NCI-H1436 (cell line): ENCODE measurements at regions not wholly inside any gene's neighbourhood (a gene's known extent, or its start where the extent isn't known, plus 50 kb on each side); places are given as distances from the start of the nearest gene placed in this dataset.

Source experiments
- DNase-seq: peaks from one replicate; lab custom pipeline; 2025; lab: John Stamatoyannopoulos, UW

DNA sequence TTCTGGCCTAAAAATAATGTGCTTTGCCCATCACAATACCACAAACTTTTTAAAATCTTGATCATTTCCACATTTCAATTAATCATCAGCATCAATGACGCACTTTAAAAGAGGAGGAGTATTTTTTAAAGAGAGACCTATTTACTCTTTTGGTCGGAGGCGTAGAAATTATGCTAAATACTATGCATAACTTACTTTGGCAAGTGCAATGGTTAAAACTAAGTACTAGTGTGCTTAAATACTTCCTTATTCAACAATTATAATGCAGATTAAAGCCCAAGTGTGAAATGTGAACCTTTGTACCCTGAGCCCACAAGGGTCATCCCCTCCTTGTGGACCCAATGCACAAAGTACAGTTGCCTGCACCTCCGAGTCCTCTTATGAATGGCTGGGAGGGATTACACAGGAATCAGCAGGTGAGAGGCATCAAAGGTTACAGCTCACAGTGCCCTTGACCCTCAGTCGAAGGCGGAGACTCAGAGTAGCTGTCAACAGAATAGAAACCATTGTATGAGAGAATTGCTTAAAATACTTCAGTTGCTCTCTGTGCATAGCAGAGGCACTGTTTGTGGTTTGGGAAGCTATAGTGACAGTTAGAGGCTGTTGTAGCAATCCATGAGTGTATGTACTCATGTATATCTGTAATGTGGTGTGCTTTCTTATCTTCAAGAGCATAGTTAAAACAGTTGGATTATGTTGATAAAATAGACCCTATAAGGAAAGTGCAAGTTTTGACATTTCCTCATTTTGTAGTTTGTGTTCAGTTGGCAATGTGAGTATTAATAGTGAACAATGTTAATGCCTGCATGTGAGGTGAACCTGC lies 151.7 kb upstream of the ITGA4 start:
- no peak for DNase-seq

DNA sequence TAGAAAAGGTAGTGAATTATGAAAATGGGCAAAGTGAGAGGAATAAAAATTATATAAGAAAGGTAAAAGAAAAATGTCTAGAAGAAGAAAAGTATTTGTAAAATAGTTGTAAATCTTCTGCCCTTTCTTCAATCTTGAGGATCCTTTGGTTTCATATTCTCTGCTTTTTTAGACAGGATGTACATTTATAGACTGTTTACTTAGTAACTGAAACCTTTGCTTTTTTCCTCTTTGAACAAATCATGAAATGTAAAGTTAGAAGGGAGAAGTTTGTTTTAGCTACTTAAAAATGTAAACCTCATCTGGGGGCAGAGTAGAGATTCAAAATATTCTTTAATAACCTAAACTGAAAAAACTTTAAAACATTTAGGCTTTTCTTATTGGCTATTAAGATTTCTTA lies 150.4 kb upstream of the ITGA4 start:
- no peak for DNase-seq

DNA sequence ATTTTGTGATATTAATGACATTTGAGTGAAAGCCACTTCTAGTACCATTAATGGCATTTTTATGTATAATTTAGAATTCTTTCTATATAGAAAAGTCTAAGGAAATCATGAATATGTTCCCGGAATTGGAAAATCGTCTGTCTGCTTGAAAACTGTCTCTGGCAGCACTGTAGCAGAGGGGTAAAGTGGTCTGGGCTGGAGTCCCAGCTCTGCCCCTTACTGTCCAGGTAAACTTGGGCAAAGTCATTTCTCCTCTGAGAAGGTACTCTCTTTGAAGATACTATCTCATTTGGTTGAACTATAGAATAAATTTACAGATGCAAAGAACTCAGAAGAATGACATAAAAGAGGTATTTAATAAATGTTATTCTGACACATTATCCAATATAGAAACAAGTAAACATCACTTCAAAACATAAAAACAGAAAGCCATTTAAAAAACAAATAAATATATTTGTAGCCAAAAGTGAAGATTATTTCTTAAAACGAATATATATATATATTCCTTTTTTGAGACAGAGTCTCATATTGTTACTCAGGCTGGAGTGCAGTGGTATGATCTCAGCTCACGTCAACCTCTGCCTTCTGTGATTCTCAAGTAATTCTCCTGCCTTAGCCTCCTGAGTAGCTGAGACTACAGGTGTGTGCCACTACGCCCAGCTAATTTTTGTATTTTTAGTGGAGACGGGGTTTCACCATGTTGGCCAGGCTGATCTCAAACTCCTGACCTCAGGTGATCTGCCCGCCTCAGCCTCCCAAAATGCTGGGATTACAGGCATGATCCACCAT lies 149.8 kb upstream of the ITGA4 start:
- DNase-seq: no peak

DNA sequence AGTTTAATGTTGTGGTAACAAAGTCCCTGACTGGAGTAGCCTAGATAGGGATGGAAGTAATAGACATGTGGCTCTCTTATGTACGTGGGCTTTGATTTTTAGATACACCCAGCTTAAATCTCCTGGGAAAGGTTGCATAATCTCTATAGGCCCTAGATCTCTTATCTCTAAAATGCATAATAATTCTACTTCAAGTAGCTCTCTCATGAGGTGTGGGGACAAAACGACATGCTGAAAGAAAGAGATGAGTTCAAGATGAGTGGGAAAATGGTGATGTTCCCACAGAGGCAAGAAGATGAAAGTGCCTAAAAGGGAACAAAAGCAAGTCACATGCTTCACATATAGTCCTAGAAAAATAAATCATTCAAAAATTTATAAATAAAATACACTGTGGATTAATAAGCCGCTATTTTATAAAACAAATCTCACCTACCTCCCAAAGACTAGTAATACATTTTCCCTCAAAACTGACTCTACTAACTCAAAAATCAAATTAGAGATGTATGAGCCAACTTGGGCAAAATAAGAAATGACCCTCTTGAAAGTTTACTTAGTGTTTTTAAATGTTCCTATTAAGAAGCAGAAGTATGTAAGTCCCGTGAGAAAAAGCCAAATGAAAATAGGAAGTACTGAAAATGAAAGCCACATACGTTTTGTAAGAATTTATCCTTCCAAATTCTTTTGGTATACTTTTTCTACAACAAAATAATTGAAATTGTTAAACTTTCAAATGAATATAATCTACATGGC lies 148.2 kb upstream of the ITGA4 start:
- no peak for DNase-seq

DNA sequence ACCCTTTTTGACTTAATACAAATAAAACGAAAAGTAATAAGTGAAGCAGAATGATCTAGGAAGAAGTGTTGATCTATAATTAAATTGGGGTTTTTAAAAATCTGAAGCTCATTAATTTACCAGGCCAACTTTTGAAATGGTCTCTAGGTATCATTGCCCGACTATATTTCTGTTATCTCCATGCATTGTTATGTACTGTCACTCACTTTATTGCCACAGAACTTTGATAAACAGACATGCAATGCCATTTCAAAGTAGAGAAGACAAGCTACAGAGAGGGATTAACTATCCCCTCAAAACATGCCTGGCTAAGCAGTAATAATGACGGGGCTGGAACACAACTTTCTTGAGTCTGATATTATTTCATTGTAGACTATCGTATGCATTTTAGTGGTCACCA lies 147.6 kb upstream of the ITGA4 start:
- no peak for DNase-seq

DNA sequence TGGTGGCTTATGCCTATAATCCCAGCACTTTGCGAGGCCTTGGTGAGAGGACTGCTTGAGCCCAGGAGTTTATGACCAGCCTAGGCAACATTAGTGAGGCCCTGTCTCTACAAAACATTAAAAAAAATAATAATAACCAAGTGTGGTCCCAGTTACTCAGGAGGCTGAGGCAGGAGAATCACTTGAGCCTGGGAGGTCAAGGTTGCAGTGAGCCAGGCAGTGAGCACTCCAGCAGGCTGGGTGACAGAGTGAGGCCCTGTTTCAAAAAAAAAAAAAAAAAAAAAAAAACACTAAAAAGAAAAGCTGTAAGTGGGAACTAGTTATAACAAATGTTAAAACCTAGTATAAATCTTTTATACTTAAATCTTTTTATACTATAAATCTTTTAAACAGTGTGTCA lies 146.2 kb upstream of the ITGA4 start:
- no peak for DNase-seq

DNA sequence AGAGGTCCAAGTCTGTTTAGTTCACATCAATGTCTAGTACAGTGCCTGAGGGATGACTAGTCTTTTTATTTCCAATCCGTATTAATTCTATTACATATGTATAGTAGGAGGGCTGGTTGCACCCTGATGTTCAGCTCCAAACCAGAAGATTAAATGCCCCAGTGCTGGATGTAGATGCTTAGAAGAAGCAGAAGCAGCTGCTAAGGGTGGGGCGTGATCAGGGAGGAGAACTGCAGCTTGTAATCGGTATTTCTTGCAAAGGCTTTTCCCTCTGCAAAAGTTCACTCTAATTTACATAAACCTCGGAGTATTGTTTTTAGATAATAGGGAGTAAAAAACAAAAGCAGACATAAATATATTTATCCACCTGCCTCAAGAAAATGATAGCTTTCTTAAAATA lies 145.3 kb upstream of the ITGA4 start:
- DNase-seq: no peak

DNA sequence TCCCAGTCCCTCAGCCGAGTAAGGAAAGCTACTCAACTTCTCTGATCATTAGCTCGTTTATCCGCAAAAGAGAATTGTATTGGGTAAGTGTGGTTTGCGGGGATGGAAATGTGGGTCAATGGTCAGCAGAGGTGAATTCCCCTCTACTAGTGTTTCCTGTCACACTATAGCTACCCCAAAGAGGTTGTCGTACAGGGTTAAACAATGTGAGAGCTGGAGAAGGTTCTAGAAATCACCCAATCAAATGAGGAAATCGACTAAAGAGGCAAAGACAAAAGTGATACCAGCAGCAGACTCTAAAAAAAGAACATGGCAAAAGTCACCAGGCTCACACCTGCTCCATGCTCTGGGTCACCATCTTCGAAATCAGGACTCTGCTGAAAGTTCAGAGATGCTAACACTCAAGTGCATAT lies 144.7 kb upstream of the ITGA4 start:
- DNase-seq: no peak

DNA sequence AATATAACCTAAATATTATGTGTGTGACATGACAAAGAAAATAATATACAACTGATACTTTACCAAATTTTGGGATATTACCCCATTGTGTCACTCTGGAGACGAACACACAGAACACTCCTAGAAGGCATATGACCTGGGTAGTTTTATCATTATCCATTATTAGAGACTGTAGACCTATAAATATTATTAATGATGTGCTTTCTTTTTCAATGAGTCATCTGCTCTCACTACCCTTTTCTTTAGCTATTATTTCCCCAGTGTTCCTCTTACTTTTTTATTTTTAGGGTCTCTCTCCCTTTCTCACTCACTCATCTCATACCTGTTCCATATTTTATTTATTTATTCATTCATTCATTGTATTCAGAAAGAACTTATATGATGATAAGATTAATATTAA lies 143.3 kb upstream of the ITGA4 start:
- no peak for DNase-seq

DNA sequence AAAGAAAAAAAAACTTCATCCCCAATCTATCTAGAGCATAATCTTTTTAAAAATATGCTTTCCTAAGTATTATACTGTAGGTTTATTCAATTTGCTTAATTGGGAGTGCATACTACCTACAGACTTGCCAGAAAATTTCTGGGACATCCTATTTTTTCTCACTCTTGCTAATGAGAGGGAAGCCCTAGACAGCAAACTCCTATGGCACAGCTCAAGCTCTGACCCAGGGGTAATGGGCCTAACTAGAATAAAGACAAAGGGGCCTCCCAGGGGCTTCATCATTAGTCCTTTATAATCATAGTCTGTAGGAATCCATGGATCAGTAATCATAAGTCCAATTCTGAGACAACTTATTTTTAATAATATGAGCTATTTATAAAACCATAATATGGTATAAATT lies 142.6 kb upstream of the ITGA4 start:
- no peak for DNase-seq

DNA sequence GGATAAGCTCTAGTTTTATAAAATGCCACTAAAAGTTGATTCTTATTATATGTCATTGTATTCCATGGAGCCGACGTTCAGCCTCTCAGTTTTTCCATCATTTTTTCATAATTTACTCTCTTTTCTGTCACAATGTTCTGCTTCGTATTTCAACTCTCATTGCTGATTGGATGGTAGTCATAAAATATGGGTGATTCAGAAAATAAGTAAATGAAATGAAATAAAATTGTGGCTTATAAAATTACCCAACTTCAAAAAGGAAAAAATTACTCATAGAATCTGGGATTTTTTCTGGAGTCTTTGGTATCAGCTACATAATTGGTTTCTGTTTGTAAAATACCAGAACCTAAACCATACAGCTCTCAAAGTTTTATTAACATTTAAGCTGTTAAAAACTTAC lies 139.7 kb upstream of the ITGA4 start:
- DNase-seq: no peak

DNA sequence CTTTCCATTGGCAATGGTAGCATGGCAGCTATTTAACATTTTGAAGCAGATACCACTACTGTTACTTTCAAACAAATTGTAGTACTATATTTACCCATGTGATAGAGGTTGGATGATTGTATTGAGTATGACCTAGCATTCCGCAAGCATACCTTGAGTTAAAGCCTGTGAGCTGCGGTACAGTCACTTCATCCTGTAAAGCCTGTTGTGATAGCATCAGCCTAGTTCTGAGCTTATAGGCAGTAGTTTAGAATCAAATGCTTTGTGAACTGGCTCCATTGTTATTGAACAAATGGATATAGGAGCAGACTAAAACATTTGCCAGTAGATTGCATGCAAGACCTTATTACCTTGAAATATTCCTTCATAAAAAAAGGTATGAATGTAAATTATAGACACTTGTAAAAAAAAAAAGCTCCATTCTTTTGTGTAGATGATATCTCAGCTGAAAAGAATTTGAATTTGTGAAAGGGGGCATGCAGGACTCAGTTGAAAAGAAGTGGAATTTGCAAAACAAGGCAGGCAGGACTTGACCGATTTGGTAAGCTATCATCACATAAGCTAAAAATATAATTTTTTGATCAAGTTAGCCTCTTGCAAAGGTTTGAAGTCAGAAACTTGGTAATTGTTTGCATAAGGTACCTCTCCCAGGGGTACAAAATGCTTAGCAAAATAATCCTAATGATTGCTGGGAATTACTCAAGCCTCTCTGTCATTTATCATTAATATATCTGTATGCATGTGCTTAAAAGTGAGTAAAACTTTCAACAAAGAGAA lies 138.5 kb upstream of the ITGA4 start:
- DNase-seq: no peak

DNA sequence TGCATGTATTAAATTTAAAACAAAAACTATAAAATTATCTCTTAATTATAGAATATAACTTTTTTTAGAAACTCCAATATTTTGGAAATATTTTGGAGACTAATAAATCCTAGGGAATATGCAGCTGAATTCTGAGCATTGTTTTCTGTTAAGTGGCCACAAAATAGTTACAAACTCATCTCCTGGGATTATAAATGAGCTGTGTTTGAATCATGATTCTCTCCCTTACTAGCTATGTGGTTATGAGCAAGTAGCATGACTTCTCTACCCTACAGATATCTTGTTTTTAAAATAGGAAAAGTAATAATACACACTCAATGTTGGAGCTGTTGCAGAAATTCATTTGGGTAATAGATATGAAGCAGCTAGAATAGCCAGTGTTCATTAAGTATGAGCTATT lies 137.9 kb upstream of the ITGA4 start:
- no peak for DNase-seq

DNA sequence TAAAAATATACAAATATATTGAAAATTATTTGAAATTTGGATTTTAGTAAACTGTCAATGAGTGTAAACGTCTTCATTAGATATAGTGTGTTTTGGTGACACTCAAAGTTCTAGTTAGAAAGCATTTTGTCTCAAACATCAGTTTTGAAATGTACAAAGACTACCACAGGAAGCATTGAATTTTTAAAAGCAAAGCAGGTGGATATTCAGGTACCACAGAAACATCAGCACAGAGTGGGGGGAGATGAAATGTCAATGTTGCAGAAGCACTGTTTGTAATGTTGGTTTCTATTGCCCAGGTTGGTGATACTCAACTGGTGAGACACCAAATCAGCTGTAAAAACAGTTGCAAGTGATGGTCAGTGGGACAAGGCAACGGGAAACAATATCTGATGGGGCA lies 136.5 kb upstream of the ITGA4 start:
- DNase-seq: no peak

DNA sequence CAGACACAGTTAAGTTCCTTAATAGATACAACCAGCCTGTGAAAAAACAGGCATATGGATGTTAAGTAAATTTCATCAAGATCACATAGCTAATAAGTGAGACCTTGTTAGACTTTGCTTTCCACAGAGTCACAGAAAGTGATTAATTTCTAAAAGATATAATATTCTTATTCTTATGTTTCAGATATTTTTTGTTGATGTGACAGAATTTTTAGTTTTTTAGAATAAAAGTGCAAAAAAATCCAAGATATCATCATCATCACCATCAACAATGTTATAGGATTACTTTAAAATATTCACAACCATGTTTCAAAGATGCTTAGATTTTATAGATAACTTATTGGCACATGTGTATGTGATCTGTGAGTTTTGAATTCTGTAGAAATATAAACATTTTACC lies 132.3 kb upstream of the ITGA4 start:
- DNase-seq: no peak

DNA sequence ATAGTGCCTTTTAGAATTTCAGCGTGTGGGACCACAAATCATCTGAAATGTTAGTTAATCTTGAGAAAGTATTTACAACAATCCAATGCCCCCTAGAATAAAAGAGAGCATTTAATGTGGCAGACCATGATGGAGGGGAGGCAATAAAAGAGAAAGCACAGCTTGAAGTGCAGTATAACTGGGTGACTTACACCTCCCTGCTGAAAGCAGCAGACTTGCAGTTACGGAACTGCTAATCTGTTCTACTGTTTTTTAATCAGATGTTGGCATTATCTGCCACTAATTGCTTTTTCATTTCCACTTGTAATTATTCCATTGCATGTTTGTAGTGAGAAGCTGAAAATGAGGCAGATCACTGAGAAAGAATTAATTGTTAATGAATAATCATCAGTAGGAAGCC lies 130.5 kb upstream of the ITGA4 start:
- DNase-seq: no peak

DNA sequence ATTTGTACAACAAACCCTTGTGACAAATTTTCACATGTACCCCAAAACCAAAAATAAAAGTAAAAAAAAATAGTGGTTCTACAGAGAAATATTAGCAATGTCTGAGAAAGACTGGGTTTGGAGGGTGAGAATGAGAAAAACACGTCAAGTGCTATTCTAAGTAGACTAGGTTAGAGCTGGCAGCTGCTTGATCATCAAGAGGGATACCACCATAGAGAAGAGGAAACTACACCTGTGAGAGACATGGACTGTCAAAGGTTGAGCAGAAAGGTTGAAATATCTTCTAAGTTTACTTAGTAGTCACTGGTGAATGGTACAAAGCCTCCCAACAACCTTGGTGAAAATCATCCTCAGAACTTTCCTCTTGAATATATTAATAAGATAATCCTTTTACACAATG lies 126.9 kb upstream of the ITGA4 start:
- no peak for DNase-seq

DNA sequence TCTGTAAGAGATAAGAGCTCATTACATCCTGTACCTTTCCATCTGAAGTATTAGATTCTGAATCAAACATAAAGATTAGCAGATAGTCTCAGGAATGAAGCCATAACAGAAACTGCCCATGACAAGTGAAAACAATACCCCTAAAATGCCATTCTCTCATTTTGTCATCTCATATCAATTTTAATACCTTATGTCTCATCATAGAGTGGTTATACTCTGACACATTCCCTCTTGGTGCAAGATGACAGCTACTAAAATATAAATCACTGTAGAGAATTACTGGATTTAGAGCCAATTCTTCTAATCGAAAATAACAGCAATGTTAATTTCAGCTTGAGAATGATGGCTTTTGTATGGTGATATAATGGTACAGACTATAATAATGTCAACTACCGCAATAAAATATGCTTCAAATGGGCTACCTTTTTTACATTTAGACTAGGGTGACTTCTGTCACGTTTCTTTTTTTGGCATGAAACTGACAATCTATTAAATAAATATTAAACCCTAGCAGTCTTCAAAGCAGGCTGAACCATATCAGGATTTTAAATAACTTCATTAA lies 125.1 kb upstream of the ITGA4 start:
- no peak for DNase-seq

DNA sequence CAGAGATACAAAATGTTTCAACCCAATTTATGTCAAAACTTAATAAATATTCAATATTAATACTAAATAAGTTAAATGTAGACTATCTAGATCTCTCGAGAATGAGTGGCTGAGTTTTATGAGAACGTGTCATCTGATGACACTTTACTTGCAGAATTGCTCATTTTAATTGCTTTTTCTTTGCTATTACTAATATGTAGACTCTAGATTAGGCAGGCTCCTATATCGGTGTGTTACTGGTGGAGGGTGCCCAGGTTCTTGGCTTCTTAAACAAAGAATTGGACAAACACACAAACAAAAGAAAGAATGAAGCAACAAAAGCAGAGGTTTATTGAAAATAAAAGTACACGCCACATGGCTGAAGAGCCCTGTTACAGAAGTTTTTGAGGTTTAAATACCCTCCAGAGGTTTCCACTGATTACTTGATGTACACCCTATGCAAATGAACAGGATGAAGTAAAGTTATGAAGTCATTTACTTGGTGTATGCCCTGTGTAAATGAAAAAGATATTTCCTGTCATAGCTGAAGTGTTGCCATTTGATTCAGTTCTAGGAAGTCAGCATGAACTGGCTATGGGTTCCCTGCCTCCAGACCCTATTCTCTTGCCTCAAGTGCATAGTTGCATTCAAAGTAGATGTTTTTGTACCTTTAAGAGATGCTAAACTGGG lies 122.9 kb upstream of the ITGA4 start:
- DNase-seq: no peak

DNA sequence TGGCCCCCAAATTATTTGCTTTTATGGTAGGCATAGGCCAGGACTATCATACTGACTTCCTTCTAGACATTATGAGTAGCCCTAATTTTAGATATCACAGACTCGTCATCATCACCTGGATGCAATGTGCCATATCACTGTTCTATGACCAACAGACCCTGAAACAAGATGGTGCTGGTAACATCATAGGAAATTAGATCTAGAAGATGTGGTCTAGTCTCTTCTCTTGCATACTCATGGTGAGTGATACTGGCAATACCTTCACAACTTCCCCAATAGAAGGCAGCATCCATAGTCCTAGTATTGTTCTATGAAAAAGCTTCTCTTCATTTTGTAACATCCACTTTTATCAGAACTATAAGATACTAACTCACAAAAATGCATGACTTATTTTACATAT lies 116.3 kb upstream of the ITGA4 start:
- no peak for DNase-seq
